Cardiac fibroblast (primary cell): ENCODE measurements at regions not wholly inside any gene's neighbourhood (a gene's known extent, or its start where the extent isn't known, plus 50 kb on each side); places are given as distances from the start of the nearest gene placed in this dataset.

Experiments
- DNase-seq, 2 donors: peaks; one replicate each; pipeline versions ENCODE4 v3.0.0 to v3.0.0-alpha.2; 2010; ENCODE audit warnings: low read depth in 2 of 2
- H3K4me3 ChIP-seq, 2 donors: replicated peaks in 1 of 2; 1 replicate in 1 of 2; 2 replicates in 1 of 2; pipeline ENCODE4 v1.5.1; 2011; ENCODE audit warnings: low read depth in 2 of 2, low read length in 2 of 2, mild to moderate bottlenecking in 2 of 2, moderate library complexity in 1 of 2
- TF ChIP-seq, protein P1 (sequence below): IDR thresholded peaks from one replicate; pipeline ENCODE4 v1.5.1; 2011; ENCODE audit warnings: low read depth, mild to moderate bottlenecking, low read length, inconsistent platforms

DNA sequence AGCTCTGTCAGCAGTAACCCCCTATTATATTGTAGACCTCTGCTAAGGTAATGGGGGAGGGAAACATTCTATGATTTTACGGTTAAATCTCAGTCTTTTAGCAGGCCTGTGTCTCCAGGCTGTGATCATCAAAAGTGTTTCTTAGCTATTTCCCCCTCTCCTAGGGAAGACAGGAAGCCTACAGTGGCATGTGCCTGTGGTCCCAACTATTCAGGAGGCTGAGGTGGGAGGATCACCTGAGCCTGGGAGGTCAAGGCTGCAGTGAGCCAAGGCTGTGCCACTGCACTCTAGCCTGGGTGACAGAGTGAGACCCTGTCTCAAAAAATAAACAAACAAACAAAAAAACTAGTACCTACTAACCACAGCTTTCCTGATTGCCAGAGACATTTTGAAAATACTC is 67.9 kb downstream of the DNAAF9 start:
- DNase-seq, result no peak
- no peak overlapping the region for H3K4me3 ChIP-seq
- TF ChIP-seq, protein P1, sequence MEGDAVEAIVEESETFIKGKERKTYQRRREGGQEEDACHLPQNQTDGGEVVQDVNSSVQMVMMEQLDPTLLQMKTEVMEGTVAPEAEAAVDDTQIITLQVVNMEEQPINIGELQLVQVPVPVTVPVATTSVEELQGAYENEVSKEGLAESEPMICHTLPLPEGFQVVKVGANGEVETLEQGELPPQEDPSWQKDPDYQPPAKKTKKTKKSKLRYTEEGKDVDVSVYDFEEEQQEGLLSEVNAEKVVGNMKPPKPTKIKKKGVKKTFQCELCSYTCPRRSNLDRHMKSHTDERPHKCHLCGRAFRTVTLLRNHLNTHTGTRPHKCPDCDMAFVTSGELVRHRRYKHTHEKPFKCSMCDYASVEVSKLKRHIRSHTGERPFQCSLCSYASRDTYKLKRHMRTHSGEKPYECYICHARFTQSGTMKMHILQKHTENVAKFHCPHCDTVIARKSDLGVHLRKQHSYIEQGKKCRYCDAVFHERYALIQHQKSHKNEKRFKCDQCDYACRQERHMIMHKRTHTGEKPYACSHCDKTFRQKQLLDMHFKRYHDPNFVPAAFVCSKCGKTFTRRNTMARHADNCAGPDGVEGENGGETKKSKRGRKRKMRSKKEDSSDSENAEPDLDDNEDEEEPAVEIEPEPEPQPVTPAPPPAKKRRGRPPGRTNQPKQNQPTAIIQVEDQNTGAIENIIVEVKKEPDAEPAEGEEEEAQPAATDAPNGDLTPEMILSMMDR, result no peak

DNA sequence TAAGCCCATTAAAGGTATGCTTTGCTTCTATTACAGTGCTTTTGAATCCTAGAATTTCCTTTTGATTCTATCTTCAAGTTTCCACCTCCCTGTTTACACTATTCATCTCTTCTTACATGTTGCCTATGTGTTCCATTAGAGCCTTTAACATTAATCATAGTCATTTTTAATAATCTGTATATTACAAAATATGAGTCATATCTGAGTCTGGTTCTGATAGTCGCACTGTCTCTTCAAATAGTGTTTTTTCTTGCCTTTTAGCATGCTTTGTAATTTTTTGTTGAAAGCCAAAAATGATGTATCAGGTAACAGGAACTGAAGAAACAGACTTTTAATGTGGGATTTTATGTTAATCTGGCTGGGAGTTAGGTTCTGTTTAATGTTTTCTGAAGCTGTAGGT is 68.4 kb downstream of the DNAAF9 start:
- DNase-seq, result peak in 1 of 2 donors; percentile 10
- H3K4me3 ChIP-seq, result no peak overlapping the region
- TF ChIP-seq, protein P1, result no peak

DNA sequence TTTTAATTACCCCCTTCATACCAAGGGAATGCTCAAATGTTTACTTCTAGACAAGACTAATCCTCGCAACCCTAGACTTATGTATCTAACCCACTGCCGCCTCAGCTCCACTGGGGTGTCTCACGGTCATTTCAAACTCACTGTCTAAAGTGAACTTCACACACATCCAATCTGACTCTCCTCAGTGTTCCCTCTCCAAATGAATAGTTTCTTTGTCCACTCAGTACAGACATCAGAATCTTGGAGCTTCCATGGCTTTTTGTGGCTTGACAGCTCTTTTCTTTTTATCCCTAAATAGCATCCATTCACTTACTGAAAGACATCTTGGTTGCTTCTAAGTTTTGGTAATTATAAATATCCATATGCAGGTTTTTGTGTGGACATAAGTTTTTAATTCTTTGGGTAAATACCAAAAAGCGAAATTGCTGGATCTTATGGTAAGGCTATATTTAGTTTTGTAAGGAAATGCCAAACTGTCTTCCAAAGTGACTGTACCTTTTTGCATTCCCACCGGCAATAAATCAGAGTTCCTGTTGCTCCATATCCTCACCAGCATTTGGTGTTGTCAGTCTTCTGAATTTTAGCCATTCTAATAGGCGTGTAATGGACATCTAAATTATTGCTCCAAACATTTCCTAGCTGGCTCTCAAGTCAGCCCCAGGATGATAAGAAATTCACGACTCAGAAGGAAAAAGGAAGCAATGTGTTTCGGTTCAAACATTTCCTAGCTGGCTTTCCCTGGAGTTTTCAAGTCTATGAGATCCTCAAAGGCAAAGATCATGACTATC is 73.1 kb downstream of the DNAAF9 start:
- TF ChIP-seq, protein P1, result no peak
- H3K4me3 ChIP-seq, result no peak overlapping the region
- DNase-seq, result no peak

DNA sequence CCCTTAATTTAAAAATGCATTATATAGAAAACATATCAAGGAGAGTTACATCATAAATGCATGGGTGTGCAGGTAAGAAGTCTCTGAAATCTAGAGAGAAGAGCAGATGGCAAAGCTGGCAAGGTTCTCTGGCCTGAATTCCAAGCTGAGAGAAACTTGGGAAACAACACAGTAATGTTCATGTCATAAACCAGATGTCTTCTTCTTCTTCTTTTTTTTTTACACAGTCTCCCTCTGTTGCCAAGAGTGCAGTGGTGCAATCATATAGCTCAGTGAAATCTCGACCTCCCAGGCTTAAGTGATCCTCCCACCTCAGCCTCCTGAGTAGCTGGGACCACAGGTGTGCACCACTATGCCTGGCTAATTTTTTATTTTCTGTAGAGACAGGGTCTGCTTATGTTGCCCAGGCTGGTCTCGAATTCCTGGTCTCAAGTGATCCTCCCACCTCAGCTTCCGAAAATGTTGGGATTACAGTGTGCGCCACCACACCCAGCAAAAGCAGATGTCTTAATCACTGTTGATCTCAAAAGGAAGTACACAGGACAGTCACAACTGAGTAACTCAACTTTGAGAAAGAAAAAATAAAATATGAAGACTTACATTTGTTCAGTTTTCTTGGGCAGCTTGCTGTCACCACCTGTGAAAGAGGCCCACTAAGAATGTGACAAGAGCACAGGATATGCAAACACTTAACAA is 77.3 kb downstream of the DNAAF9 start:
- TF ChIP-seq, protein P1, result no peak
- H3K4me3 ChIP-seq, result no peak overlapping the region
- DNase-seq, result peak; percentile 53 to 71

DNA sequence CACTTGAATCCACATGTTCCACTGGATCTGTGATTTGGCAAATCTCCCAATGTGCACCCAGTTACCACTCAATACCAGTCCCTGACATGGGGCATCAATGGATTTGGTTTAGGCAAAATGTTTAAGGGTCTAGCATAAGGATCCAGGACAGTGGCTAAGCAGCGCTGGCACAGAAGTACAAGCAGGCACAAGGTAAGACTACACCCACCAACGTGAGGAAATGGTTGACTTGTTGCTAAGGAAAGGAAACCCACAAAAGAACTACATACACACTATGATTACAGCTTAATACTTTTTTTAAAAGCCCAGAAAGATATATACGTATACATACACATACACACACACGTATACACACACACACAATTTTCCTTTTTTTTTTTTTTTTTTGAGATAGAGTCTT is 79.0 kb downstream of the DNAAF9 start:
- TF ChIP-seq, protein P1, result no peak
- H3K4me3 ChIP-seq, result no peak overlapping the region
- no peak for DNase-seq

DNA sequence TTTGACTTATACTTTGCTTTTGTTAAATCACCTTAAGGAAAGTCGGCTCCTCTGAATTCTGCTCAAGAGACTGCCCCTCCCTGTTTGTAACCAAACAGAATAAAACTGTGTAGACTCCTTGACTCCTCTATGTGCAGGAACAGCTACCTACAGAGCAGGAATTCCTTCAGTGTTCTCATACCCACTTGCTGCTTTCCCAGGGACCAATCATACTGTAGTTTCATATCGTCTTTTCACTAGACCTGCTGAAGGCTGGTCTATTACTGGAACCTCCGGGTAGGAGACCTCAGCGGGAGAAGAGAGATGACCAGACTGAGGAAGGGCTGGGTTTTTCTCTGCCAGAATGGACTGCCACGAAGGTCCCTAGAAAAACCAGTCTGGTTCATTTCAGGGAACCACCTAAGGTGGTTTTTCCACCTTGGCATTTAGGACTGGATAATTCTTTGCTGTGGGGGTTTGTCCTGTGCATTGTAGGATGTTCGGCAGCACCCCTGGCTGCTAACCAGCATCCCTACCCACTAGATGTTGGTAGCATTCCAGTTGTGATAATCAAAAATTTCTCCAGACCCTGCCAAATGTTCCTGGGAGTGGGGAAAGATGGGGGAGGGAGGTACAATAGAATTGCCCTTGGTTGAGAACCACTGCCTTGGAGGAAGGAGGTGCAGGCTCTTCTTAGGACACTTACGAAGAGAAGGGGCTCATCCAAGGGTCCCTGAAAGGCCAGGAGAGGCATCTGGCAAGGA is 80.5 kb downstream of the DNAAF9 start:
- TF ChIP-seq, protein P1, result no peak
- DNase-seq, result peak in 1 of 2 donors; percentile 43
- no peak overlapping the region for H3K4me3 ChIP-seq
